ENCODE measurements at regions not wholly inside any gene's neighbourhood (a gene's known extent, or its start where the extent isn't known, plus 50 kb on each side); places are given as distances from the start of the nearest gene placed in this dataset.

- no peak overlapping the region for H3K27ac Mint-ChIP-seq
- H3K36me3 Mint-ChIP-seq = no peaks in the 10 kb centered on the region
- TF ChIP-seq CTCF (IDR thresholded peaks at IDR 0.05; ENCODE audit: unreplicated experiment) = no peak
- no peak for DNase-seq (ENCODE audit: low spot score in 2 of 2, unreplicated experiment in 2 of 2)
- peaks cover 49% of the 10 kb centered on the region for H3K9me3 Mint-ChIP-seq
- no peaks in the 10 kb centered on the region for H3K27me3 Mint-ChIP-seq (ENCODE audit: low read depth)
- no peaks in the 10 kb centered on the region for H3K4me1 Mint-ChIP-seq
- H3K4me3 Mint-ChIP-seq = no peak overlapping the region
Measured at GRCh38 chr18:14000884-14001283, 85.5 kb upstream of the MC2R start.

DNA sequence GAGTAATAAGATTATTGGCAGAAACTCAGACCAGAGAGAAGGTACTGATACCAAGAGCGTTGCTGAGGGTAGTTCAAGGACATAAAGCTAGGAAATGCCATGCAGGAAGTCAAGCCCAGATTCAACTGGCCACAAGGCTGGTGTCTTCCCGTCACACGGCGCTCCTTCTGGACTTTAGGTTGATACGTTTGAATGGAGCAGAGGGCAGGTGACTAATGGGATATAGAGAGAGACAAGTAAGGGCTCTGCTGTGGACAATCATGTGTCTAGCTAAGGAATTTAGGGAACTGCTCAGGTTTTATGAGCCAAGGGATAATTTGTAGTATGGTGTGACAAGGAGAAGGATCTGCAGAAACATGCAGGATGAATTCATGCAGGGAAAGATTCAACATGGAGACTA, 83.9 kb upstream of the MC2R start:
- no peak for DNase-seq (ENCODE audit: low spot score in 2 of 2, unreplicated experiment in 2 of 2)
- no peaks in the 10 kb centered on the region for H3K4me1 Mint-ChIP-seq
- H3K36me3 Mint-ChIP-seq = no peaks in the 10 kb centered on the region
- H3K9me3 Mint-ChIP-seq = peaks cover 50% of the 10 kb centered on the region
- no peaks in the 10 kb centered on the region for H3K27me3 Mint-ChIP-seq (ENCODE audit: low read depth)
- no peak overlapping the region for H3K4me3 Mint-ChIP-seq
- no peak for TF ChIP-seq CTCF (IDR thresholded peaks at IDR 0.05; ENCODE audit: unreplicated experiment)
- no peak overlapping the region for H3K27ac Mint-ChIP-seq

DNA sequence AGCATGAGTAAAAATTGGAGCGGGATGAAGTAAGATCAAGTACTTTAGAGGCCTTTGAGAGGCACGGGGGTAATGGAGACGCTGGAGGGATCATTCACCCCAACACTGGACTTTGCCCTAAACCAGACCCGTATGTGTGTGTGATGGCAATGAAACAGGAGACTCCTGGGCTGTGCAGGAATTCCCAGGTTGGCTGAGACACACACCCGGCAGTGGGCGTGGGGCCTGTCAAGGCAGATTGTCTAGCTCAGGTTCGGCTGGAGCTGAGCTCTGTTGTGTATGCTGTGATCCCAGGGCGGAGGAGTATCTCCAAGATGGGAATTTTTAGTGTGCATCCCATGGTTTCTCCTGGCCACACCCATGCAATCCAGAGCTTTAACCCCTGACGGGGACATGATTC, 83.2 kb upstream of the MC2R start:
- no peaks in the 10 kb centered on the region for H3K36me3 Mint-ChIP-seq

GRCh38 chr18:13993730-13994129, 78.4 kb upstream of the MC2R start:
- no peaks in the 10 kb centered on the region for H3K36me3 Mint-ChIP-seq
- H3K27ac Mint-ChIP-seq = no peak overlapping the region
- no peak overlapping the region for H3K4me3 Mint-ChIP-seq
- H3K9me3 Mint-ChIP-seq = peaks cover 52% of the 10 kb centered on the region
- DNase-seq (ENCODE audit: low spot score in 2 of 2, unreplicated experiment in 2 of 2) = no peak
- TF ChIP-seq CTCF (IDR thresholded peaks at IDR 0.05; ENCODE audit: unreplicated experiment) = no peak
- H3K4me1 Mint-ChIP-seq = no peaks in the 10 kb centered on the region
- H3K27me3 Mint-ChIP-seq (ENCODE audit: low read depth) = no peaks in the 10 kb centered on the region

More for the DNA sequence above, 83.2 kb upstream of the MC2R start:
- Mint-ChIP-seq H3K27ac (no peak overlapping the region), H3K4me1 (no peaks in the 10 kb centered on the region), H3K27me3 (ENCODE audit: low read depth) (no peaks in the 10 kb centered on the region), H3K9me3 (peaks cover 50% of the 10 kb centered on the region), H3K4me3 (no peak overlapping the region)
- DNase-seq (ENCODE audit: low spot score in 2 of 2, unreplicated experiment in 2 of 2) = no peak
- no peak for TF ChIP-seq CTCF (IDR thresholded peaks at IDR 0.05; ENCODE audit: unreplicated experiment)

- H3K27ac Mint-ChIP-seq = no peak overlapping the region
- no peaks in the 10 kb centered on the region for H3K27me3 Mint-ChIP-seq (ENCODE audit: low read depth)
- H3K4me1 Mint-ChIP-seq = no peaks in the 10 kb centered on the region
- no peak for TF ChIP-seq CTCF (IDR thresholded peaks at IDR 0.05; ENCODE audit: unreplicated experiment)
- H3K4me3 Mint-ChIP-seq = no peak overlapping the region
- no peaks in the 10 kb centered on the region for H3K36me3 Mint-ChIP-seq
- H3K9me3 Mint-ChIP-seq = peaks cover 46% of the 10 kb centered on the region
- DNase-seq (ENCODE audit: low spot score in 2 of 2, unreplicated experiment in 2 of 2) = no peak
Measured at GRCh38 chr18:13992826-13993540, 77.6 kb upstream of the MC2R start.
